ENCODE measurements at regions not wholly inside any gene's neighbourhood (a gene's known extent, or its start where the extent isn't known, plus 50 kb on each side); places are given as distances from the start of the nearest gene placed in this dataset.

DNA sequence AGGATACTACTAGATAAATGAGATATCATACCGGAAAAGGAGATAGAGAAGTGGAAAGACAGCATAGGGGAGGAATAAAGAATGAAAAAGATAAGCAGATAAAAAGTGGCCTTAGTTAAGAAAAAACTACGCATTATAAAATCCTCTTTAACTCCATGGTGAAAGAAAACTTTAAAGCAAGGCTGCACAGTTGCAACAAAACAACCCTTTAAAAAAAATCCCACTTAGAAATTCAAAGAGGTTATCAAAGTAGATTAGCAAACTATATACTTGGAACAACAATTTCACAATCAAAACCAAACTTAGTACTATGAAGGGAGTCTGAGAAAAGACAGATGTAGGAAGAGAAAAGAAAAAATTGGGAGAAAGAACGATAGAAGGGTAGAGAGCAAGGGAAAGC lies 133.4 kb upstream of the OSR1 start:
- Histone ChIP-seq H3K36me3 (ENCODE audit: control insufficient read depth, insufficient read depth, low read length) (no peaks in the 10 kb centered on the region), H3K9me3 (ENCODE audit: control insufficient read depth in 2 of 2, low read length in 2 of 2) (no peaks in the 10 kb centered on the region), H3K4me3 (ENCODE audit: low read depth, low read length) (no peak overlapping the region), H3K27ac (ENCODE audit: insufficient read depth, low read length, poor library complexity, severe bottlenecking) (no peak overlapping the region), H3K4me1 (ENCODE audit: control insufficient read depth, insufficient read depth, low read length, poor library complexity, severe bottlenecking) (no peaks in the 10 kb centered on the region), H3K27me3 (ENCODE audit: control insufficient read depth, insufficient read depth, low read length) (no peaks in the 10 kb centered on the region)
- DNase-seq (no peak), ATAC-seq (ENCODE audit: low read depth in 2 of 2) (no peak)
- Mint-ChIP-seq H3K36me3 (no peaks in the 10 kb centered on the region), H3K9me3 (peaks cover 0 to 1% (median 0%) of the 10 kb centered on the region in 7 donors), H3K27ac (no peak overlapping the region), H3K4me3 (no peak overlapping the region), H3K4me1 (no peaks in the 10 kb centered on the region), H3K27me3 (peaks cover 15% of the 10 kb centered on the region)

DNA sequence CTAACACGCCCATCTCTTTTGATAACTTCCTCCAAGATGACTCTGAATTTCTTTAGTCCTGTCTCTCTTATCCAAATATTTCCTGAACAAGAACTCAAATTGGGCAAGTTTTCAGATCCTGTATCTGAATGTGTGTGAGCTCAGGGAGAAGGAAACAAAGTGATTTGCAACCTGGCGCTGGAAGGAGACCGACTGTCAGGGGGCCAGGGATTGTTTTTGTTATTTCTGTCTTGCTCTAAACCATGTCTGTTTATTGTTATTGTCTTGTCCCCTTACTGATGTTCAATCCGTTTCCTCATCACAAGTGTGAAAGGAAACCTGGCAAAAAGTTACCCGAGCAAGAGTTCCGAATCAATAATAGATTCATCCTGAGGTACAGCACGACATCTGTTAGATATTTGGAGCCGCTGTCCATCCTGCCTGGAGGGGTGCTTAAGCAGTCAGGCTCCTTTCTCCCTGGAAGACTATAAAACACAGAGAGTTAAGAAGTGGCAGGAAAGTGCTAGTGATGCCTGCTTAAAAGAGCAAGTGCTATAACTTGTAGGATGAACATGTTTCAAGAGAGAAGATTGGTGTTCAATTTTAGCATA lies 132.5 kb upstream of the OSR1 start:
- Histone ChIP-seq H3K27me3 (ENCODE audit: control insufficient read depth, insufficient read depth, low read length) (no peaks in the 10 kb centered on the region), H3K36me3 (ENCODE audit: control insufficient read depth, insufficient read depth, low read length) (no peaks in the 10 kb centered on the region), H3K4me3 (ENCODE audit: low read depth, low read length) (no peak overlapping the region), H3K4me1 (ENCODE audit: control insufficient read depth, insufficient read depth, low read length, poor library complexity, severe bottlenecking) (no peaks in the 10 kb centered on the region), H3K27ac (ENCODE audit: insufficient read depth, low read length, poor library complexity, severe bottlenecking) (no peak overlapping the region), H3K9me3 (ENCODE audit: control insufficient read depth in 2 of 2, low read length in 2 of 2) (no peaks in the 10 kb centered on the region)
- ATAC-seq (ENCODE audit: low read depth in 2 of 2) (no peak), DNase-seq (no peak)
- Mint-ChIP-seq H3K27me3 (peaks cover 15% of the 10 kb centered on the region), H3K27ac (no peak overlapping the region), H3K4me3 (no peak overlapping the region), H3K9me3 (peaks cover 0 to 1% (median 0%) of the 10 kb centered on the region in 7 donors), H3K36me3 (no peaks in the 10 kb centered on the region), H3K4me1 (no peaks in the 10 kb centered on the region)

GRCh38 chr2:19488009-19488691 lies 129.7 kb upstream of the OSR1 start:
- H3K27ac ChIP-seq (ENCODE audit: insufficient read depth, low read length, poor library complexity, severe bottlenecking), result no peak overlapping the region
- Mint-ChIP-seq H3K4me3 (no peak overlapping the region), H3K36me3 (no peaks in the 10 kb centered on the region), H3K4me1 (no peaks in the 10 kb centered on the region), H3K9me3 (peaks cover 0 to 1% (median 0%) of the 10 kb centered on the region in 7 donors), H3K27me3 (peaks cover 12% of the 10 kb centered on the region), H3K27ac (no peak overlapping the region)
- H3K9me3 ChIP-seq (ENCODE audit: control insufficient read depth in 2 of 2, low read length in 2 of 2), result no peaks in the 10 kb centered on the region
- H3K36me3 ChIP-seq (ENCODE audit: control insufficient read depth, insufficient read depth, low read length), result no peaks in the 10 kb centered on the region
- H3K4me1 ChIP-seq (ENCODE audit: control insufficient read depth, insufficient read depth, low read length, poor library complexity, severe bottlenecking), result no peaks in the 10 kb centered on the region
- H3K4me3 ChIP-seq (ENCODE audit: low read depth, low read length), result no peak overlapping the region
- DNase-seq, result no peak
- no peaks in the 10 kb centered on the region for H3K27me3 ChIP-seq (ENCODE audit: control insufficient read depth, insufficient read depth, low read length)
- no peak for ATAC-seq (ENCODE audit: low read depth in 2 of 2)

DNA sequence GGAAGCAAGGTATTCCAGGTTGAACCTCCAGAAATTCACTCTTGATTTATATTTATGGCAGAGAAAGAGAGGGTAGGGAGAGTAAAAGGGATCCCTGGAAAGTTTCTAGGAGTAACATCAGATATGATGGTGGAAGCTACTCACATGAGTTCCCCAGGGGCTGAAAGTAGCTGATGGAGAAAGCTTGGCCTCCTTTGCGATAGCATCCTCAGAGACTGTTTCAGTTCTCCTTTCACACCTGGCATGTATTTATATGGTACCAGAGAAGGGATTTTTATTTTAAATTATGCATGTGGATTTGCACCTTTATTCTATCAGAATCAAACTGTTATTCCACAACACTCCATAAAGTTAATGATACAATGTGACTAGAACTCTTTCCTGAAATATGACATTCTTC lies 126.3 kb upstream of the OSR1 start:
- Histone ChIP-seq H3K4me3 (ENCODE audit: low read depth, low read length) (no peak overlapping the region), H3K36me3 (ENCODE audit: control insufficient read depth, insufficient read depth, low read length) (no peaks in the 10 kb centered on the region), H3K4me1 (ENCODE audit: control insufficient read depth, insufficient read depth, low read length, poor library complexity, severe bottlenecking) (no peaks in the 10 kb centered on the region), H3K9me3 (ENCODE audit: control insufficient read depth in 2 of 2, low read length in 2 of 2) (no peaks in the 10 kb centered on the region), H3K27me3 (ENCODE audit: control insufficient read depth, insufficient read depth, low read length) (no peaks in the 10 kb centered on the region), H3K27ac (ENCODE audit: insufficient read depth, low read length, poor library complexity, severe bottlenecking) (no peak overlapping the region)
- Mint-ChIP-seq H3K27me3 (no peaks in the 10 kb centered on the region), H3K36me3 (no peaks in the 10 kb centered on the region), H3K4me1 (no peaks in the 10 kb centered on the region), H3K4me3 (no peak overlapping the region), H3K27ac (no peak overlapping the region), H3K9me3 (peaks cover 0 to 4% (median 0%) of the 10 kb centered on the region in 7 donors)
- DNase-seq, result no peak
- no peak for ATAC-seq (ENCODE audit: low read depth in 2 of 2)

GRCh38 chr2:19480673-19481072 lies 122.2 kb upstream of the OSR1 start:
- Mint-ChIP-seq H3K36me3 (no peaks in the 10 kb centered on the region), H3K27ac (no peak overlapping the region), H3K9me3 (peaks cover 0 to 4% (median 0%) of the 10 kb centered on the region in 7 donors), H3K27me3 (no peaks in the 10 kb centered on the region), H3K4me1 (no peaks in the 10 kb centered on the region), H3K4me3 (no peak overlapping the region)
- no peak for DNase-seq
- H3K4me1 ChIP-seq (ENCODE audit: control insufficient read depth, insufficient read depth, low read length, poor library complexity, severe bottlenecking), result no peaks in the 10 kb centered on the region
- no peak overlapping the region for H3K4me3 ChIP-seq (ENCODE audit: low read depth, low read length)
- H3K36me3 ChIP-seq (ENCODE audit: control insufficient read depth, insufficient read depth, low read length), result no peaks in the 10 kb centered on the region
- no peaks in the 10 kb centered on the region for H3K9me3 ChIP-seq (ENCODE audit: control insufficient read depth in 2 of 2, low read length in 2 of 2)
- no peak for ATAC-seq (ENCODE audit: low read depth in 2 of 2)
- H3K27ac ChIP-seq (ENCODE audit: insufficient read depth, low read length, poor library complexity, severe bottlenecking), result no peak overlapping the region
- H3K27me3 ChIP-seq (ENCODE audit: control insufficient read depth, insufficient read depth, low read length), result no peaks in the 10 kb centered on the region

GRCh38 chr2:19479666-19480065 lies 121.2 kb upstream of the OSR1 start:
- ATAC-seq (ENCODE audit: low read depth in 2 of 2), result no peak
- H3K9me3 Mint-ChIP-seq, result peaks cover 0 to 4% (median 0%) of the 10 kb centered on the region in 7 donors
- no peaks in the 10 kb centered on the region for H3K36me3 ChIP-seq (ENCODE audit: control insufficient read depth, insufficient read depth, low read length)
- H3K4me3 ChIP-seq (ENCODE audit: low read depth, low read length), result no peak overlapping the region
- no peaks in the 10 kb centered on the region for H3K4me1 Mint-ChIP-seq
- no peak overlapping the region for H3K4me3 Mint-ChIP-seq
- H3K27ac ChIP-seq (ENCODE audit: insufficient read depth, low read length, poor library complexity, severe bottlenecking), result no peak overlapping the region
- H3K4me1 ChIP-seq (ENCODE audit: control insufficient read depth, insufficient read depth, low read length, poor library complexity, severe bottlenecking), result no peaks in the 10 kb centered on the region
- H3K9me3 ChIP-seq (ENCODE audit: control insufficient read depth in 2 of 2, low read length in 2 of 2), result no peaks in the 10 kb centered on the region
- H3K27ac Mint-ChIP-seq, result no peak overlapping the region
- H3K27me3 Mint-ChIP-seq, result no peaks in the 10 kb centered on the region
- H3K27me3 ChIP-seq (ENCODE audit: control insufficient read depth, insufficient read depth, low read length), result no peaks in the 10 kb centered on the region
- no peaks in the 10 kb centered on the region for H3K36me3 Mint-ChIP-seq
- DNase-seq, result no peak

DNA sequence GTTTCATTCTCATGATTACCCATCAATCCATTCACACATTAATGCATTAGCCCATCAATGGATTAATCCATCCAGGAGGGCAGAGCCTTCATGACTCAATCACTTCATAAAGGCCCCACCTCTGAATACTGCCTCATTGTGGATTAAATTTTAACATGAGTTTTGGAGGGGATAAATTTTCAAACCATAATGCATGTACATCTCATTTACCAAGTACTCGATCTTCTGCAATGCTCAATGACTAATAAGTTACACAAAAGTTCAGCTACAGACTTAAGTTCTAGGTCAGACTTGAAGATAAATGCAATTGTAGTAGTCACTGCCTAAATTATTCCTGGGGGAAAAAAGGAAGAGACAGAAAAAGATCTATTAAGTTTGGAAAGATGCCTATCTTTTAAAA lies 120.0 kb upstream of the OSR1 start:
- no peaks in the 10 kb centered on the region for H3K27me3 Mint-ChIP-seq
- ATAC-seq (ENCODE audit: low read depth in 2 of 2) (no peak), DNase-seq (no peak)
- peaks cover 0 to 4% (median 0%) of the 10 kb centered on the region in 7 donors for H3K9me3 Mint-ChIP-seq
- Histone ChIP-seq H3K4me3 (ENCODE audit: low read depth, low read length) (no peak overlapping the region), H3K27me3 (ENCODE audit: control insufficient read depth, insufficient read depth, low read length) (no peaks in the 10 kb centered on the region), H3K4me1 (ENCODE audit: control insufficient read depth, insufficient read depth, low read length, poor library complexity, severe bottlenecking) (no peaks in the 10 kb centered on the region), H3K27ac (ENCODE audit: insufficient read depth, low read length, poor library complexity, severe bottlenecking) (no peak overlapping the region), H3K9me3 (ENCODE audit: control insufficient read depth in 2 of 2, low read length in 2 of 2) (no peaks in the 10 kb centered on the region), H3K36me3 (ENCODE audit: control insufficient read depth, insufficient read depth, low read length) (no peaks in the 10 kb centered on the region)
- H3K27ac Mint-ChIP-seq, result no peak overlapping the region
- H3K4me1 Mint-ChIP-seq, result peaks cover 0 to 10% (median 7%) of the 10 kb centered on the region in 4 donors
- no peaks in the 10 kb centered on the region for H3K36me3 Mint-ChIP-seq
- H3K4me3 Mint-ChIP-seq, result no peak overlapping the region

DNA sequence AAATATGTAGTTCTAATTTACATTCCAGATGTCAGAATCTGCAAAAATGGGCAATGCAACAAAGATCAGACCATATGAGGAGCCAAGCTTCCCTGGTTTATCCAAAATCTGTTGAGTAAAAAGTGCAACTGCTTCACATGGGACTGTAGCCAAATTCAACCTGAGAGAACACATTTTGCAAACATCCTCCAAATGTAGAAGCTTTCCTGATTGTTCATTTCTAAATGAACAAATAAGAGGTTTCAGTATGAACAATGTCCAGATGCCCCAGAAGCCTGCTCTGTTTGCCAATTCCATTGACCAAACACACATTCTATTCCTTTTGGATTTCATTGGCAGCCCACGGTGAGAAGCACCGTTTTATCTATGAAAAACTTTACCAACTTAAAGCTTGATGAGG lies 117.9 kb upstream of the OSR1 start:
- Histone ChIP-seq H3K36me3 (ENCODE audit: control insufficient read depth, insufficient read depth, low read length) (no peaks in the 10 kb centered on the region), H3K9me3 (ENCODE audit: control insufficient read depth in 2 of 2, low read length in 2 of 2) (no peaks in the 10 kb centered on the region), H3K4me3 (ENCODE audit: low read depth, low read length) (no peak overlapping the region), H3K27me3 (ENCODE audit: control insufficient read depth, insufficient read depth, low read length) (peaks cover 4% of the 10 kb centered on the region), H3K27ac (ENCODE audit: insufficient read depth, low read length, poor library complexity, severe bottlenecking) (no peak overlapping the region), H3K4me1 (ENCODE audit: control insufficient read depth, insufficient read depth, low read length, poor library complexity, severe bottlenecking) (no peaks in the 10 kb centered on the region)
- Mint-ChIP-seq H3K27me3 (no peaks in the 10 kb centered on the region), H3K4me1 (peaks cover 0 to 10% (median 8%) of the 10 kb centered on the region in 4 donors), H3K9me3 (peaks cover 0 to 4% (median 1%) of the 10 kb centered on the region in 7 donors), H3K4me3 (peak overlapping the region in 1 of 4 donors; percentile 64), H3K27ac (no peak overlapping the region), H3K36me3 (no peaks in the 10 kb centered on the region)
- no peak for DNase-seq
- ATAC-seq (ENCODE audit: low read depth in 2 of 2), result no peak

Measured in CD4-positive, CD25-positive, alpha-beta regulatory T cell (primary cell).